Right ventricle myocardium inferior (tissue), 1 donor: ENCODE measurements at regions not wholly inside any gene's neighbourhood (a gene's known extent, or its start where the extent isn't known, plus 50 kb on each side); places are given as distances from the start of the nearest gene placed in this dataset.
A peak's percentile ranks its signal among the peaks of the same experiment; 100 is the strongest.
"Not testable (repeated sequence)": the region's sequence is repeated elsewhere in the genome, so short reads cannot be mapped to it uniquely, and the experiment has no call there.

Experiments
- ATAC-seq: fragments of 200-7000 bp; cut with Tn5 transposase; one replicate; pipeline ENCODE4 v1.9.1; 2020; ENCODE audit warnings: mild to moderate bottlenecking, moderate library complexity
- DNase-seq: peaks from one replicate; pipeline ENCODE4 v3.0.0; 2021; ENCODE audit errors: missing footprints
- intact Hi-C: fragments of 100-400 bp; cut with DNase I; formaldehyde crosslinking; loops from one replicate; pipeline ENCODE4 v1.11.0; 2022
- donor health status: DM: no; HTN: yes; CAD: no; lungs with severe emphysema.

DNA sequence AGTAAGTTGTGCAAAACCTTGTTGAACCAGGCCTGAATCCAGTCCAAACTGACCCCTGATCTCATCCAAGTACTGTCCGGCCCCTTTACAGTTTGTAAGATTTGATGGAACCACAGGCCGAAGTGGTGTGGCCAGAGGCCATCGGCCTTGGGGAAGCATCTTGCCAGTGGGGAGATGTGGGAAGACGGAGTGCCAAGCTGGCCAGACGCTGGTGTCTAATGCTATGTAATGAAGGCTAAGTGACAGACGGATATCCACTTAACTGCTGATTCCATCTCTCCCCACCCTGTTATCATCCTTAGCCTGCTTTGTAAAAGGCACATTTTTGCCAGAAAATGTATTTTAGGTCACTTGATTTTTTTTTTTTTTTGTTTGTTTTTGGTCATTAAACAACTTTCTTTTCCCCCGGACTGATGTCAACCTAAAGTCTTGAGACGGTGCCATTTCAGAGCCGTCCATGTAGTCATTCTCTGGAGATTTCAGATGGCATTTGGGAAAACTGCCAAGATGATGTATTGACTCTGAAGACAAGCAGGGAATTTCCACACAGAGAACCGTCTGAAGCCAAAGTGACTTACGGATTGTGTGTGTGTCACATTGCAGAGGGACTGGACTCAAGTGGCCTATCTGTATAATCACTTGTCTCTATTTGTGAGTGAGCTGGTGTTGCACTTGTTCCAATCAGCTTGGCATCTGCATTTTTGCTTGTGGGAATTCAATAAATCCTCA lies 86.5 kb upstream of the MANSC4 start:
- ATAC-seq (no peak), DNase-seq (no peak)
- intact Hi-C loops, result no loop called here

DNA sequence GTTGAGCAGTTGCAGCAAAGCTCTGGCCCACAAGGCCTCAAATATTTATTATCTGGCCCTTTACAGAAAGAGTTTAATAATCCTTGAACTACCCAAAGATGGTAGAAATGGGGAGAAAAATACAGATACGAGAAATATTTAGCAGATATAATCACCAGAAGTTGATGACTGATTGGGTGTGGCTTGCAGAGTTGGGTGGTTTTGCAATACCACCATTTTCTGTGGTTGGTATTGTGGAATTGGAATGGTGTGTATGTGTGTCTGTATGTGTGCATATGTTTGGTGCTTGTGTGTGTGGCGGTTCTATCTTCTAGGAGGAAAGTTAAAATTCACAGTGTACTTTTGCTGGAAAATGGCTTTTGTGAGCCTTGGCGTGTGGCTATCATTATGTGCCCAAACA lies 85.4 kb upstream of the MANSC4 start:
- intact Hi-C loops, result no loop called here
- DNase-seq (no peak), ATAC-seq (no peak)

DNA sequence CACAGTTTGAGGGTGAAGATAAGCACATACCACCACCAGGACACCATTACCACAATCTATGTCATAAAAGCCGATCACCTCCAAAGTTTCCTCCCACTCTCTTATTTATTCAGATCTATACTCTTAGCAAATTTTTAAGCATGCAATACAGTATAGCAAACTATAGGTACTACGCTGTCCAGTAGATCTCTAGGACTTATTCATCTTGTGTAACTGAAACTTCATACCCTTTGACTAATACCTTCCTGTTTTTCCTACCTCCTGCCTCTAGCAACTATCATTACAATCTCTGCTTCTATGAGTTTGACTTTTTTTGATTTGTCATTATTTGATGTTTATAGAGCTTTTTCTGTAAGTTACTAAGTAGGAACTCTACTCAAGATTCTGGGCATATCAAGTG lies 84.5 kb upstream of the MANSC4 start:
- DNase-seq (no peak), ATAC-seq (no peak)
- intact Hi-C loops, result no loop called here

DNA sequence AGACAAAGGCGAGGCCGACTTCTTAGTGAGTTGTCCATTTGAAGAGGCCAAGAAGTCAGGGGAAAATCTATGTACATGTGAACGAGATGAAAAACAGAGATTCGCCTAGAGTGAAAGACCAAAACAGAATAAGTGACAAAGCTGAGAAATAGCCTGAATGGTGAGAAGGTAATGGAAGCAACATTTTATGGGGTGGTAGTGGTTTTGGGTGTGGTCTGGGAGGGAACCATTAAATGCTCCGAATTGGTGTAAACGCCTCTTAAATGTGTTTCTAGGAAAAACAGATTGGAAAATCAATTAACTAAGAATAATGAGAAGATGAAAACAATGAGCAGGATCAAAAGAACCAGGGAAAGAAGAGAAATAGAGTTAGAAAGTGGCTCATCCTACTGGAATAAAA lies 83.8 kb upstream of the MANSC4 start:
- DNase-seq (no peak), ATAC-seq (no peak)
- intact Hi-C loops, result no loop called here

DNA sequence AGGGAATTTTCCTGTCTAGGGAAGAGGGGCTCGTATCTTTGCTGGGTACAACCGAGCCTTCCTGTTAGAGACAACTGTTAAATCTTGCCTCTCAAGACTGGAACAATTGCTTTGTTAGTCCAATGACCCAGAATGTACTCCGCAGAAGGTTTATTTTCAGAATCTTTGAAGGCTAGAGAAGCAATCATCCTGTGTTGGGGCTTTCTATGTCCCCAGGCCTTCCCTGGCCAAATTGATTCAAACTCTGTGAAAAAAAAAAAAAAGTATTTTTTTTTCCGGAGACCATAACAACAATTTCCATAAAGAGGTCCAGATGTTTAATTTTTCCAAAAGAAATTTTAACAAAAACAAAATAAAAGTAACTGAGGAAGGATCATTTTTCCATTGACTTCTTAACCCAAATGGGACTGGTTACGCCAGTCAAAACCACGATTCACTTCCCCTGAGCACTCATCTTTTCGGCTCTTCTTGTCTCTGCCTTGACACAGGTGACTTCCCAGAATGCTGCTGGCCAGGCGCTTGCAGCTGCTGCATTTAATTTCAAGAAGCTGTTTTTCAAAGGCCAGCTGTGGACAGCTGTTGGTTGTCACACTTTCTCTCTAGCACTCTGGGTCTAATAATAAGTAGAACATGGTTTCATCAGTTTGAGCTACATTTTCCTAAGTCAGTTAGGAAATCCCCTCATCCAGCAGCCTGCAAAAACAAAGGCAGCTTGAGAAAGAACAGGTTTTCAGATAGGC lies 81.6 kb upstream of the MANSC4 start:
- intact Hi-C loops, result no loop called here
- ATAC-seq, result peak; percentile 87
- peak; percentile 74 for DNase-seq

DNA sequence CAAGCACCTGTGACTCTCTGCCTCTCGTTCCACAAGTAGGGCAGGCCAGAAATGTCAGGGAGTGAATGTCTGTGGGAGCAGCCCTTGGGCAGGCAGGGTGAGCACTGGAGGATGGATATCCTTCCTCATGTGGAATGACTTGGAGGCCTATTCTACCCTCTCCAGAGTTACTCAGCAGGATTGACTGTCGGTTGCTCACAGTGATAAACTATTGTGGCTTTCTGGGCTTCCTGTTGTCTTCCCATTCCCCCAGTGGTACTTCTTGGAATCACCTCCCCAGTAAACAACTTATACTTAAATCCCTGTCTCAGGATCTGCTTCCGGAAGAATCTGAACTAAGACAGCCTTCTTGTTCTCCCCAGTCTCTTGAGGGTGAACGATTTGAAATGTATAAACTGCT lies 79.6 kb upstream of the MANSC4 start:
- intact Hi-C loops, result no loop called here
- ATAC-seq (no peak), DNase-seq (no peak)

DNA sequence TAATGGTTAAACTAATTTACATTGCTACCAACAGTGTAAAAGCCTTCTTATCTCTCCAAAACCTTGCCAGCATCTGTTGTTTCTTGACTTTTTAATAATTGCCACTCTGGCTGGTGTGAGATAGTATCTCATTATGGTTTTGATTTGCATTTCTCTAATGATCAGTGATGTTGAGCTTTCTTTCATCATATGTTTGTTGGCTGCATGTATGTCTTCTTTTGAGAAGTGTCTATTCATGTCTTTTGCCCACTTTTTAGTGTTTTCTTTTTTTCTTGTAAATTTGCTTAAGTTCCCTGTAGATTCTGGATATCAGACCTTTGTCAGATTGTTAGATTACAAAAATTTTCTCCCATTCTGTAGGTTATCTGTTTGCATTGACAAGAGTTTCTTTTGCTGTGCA lies 77.0 kb upstream of the MANSC4 start:
- DNase-seq, ATAC-seq, intact Hi-C loops: not testable (repeated sequence)

DNA sequence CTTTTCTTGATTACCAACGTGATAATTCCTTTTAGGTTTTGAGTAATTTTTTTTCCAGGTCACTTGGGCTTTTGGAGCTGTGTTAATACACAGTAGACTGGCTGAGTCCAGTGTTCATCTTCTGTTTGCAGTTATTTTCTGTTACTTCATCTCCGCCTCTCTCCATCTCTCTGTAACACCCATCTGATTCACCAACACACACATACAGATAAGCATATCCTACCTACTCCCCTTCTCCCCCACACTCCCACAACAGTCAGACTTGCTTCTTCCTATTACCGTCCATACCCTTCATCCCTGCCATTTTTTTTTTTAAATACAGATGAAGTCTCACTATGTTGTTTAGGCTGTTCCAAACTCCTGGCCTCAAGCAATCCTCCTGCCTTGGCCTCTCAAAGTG lies 72.7 kb upstream of the MANSC4 start:
- DNase-seq (no peak), ATAC-seq (no peak)
- intact Hi-C loops, result no loop called here
